ENCODE measurements at regions not wholly inside any gene's neighbourhood (a gene's known extent, or its start where the extent isn't known, plus 50 kb on each side); places are given as distances from the start of the nearest gene placed in this dataset.

DNA sequence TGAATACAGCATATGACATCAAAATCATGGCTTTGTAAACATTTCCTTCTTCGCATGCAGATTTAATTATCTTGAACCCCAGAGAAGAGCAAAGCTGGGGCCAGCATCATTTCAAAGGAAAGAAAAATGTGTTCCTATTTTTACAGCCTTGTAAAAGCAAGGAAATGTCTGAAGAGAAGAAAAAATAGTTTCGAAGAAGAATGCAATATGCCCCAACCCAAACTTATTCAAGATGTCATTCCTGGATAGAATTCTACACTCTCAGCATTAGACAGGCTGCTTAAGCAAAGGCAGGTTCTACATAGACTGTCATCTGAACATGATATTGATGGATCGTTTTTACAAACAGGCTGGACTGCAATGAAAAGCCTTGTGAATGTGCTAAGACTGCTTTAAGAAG, 900.8 kb downstream of the TTLL7 start:
- TF ChIP-seq, protein P1, sequence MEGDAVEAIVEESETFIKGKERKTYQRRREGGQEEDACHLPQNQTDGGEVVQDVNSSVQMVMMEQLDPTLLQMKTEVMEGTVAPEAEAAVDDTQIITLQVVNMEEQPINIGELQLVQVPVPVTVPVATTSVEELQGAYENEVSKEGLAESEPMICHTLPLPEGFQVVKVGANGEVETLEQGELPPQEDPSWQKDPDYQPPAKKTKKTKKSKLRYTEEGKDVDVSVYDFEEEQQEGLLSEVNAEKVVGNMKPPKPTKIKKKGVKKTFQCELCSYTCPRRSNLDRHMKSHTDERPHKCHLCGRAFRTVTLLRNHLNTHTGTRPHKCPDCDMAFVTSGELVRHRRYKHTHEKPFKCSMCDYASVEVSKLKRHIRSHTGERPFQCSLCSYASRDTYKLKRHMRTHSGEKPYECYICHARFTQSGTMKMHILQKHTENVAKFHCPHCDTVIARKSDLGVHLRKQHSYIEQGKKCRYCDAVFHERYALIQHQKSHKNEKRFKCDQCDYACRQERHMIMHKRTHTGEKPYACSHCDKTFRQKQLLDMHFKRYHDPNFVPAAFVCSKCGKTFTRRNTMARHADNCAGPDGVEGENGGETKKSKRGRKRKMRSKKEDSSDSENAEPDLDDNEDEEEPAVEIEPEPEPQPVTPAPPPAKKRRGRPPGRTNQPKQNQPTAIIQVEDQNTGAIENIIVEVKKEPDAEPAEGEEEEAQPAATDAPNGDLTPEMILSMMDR (IDR thresholded peaks at IDR 0.05; ENCODE audit: low read depth, low read length), result no peak
- TF ChIP-seq MYC (IDR thresholded peaks at IDR 0.05; ENCODE audit: low read depth, low read length), result no peak
- TF ChIP-seq POLR2A (IDR thresholded peaks at IDR 0.05; ENCODE audit: extremely low read depth, insufficient read length), result no peak

Measured in NB4 (cell line).